ENCODE measurements at regions not wholly inside any gene's neighbourhood (a gene's known extent, or its start where the extent isn't known, plus 50 kb on each side); places are given as distances from the start of the nearest gene placed in this dataset.
A peak's percentile ranks its signal among the peaks of the same experiment; 100 is the strongest.
"Not testable (repeated sequence)": the region's sequence is repeated elsewhere in the genome, so short reads cannot be mapped to it uniquely, and the experiment has no call there.

GRCh38 chr6:121680058-121680457, 244.6 kb downstream of the GJA1 start:
- CTCF ChIA-PET: no interaction called here
- no peaks in the 10 kb centered on the region for H3K27me3 ChIP-seq (ENCODE audit: control insufficient read depth, insufficient read depth, low read length)
- DNase-seq (ENCODE audit: low read depth, low spot score) (no peak), ATAC-seq (no peak)
- no peaks in the 10 kb centered on the region for H3K9me3 ChIP-seq (ENCODE audit: control insufficient read depth, insufficient read depth, low read depth, low read length)
- intact Hi-C loops (cut with micrococcal nuclease; ENCODE audit: unreplicated experiment) (no loop called here), in situ Hi-C loops (cut with HindIII; ENCODE audit: low pct_unique_long_range_greater_than_20kb, low sequenced_read_pairs) (no loop called here)
- no peaks in the 10 kb centered on the region for H3K36me3 ChIP-seq (ENCODE audit: control insufficient read depth, insufficient read depth, low read length)
- H3K4me1 ChIP-seq (ENCODE audit: control insufficient read depth, insufficient read depth, low read length): no peaks in the 10 kb centered on the region
- BruUV-seq (replicated peaks): no TSS peak
- no peak overlapping the region for H3K27ac ChIP-seq (ENCODE audit: low read length)
- no peak overlapping the region for H3K4me3 ChIP-seq (ENCODE audit: low read depth in 2 of 2, low read length in 2 of 2)
- TF ChIP-seq REST (IDR thresholded peaks at IDR 0.05; ENCODE audit: insufficient read depth in 1 of 2, low read depth in 2 of 2, low read length in 1 of 2) (no peak), SIN3A (IDR thresholded peaks at IDR 0.05; ENCODE audit: borderline replicate concordance, insufficient read depth, low read depth, low read length) (no peak), CTCF (IDR thresholded peaks at IDR 0.05) (peak; percentile 38), POLR2AphosphoS5 (IDR thresholded peaks at IDR 0.05; ENCODE audit: low read depth, low read length) (no peak), TCF7L2 (IDR thresholded peaks at IDR 0.05; ENCODE audit: low read depth, low read length) (no peak)
- POLR2A ChIA-PET: no interaction called here

- no peak for DNase-seq (ENCODE audit: low read depth, low spot score)
- H3K27me3 ChIP-seq (ENCODE audit: control insufficient read depth, insufficient read depth, low read length): no peaks in the 10 kb centered on the region
- H3K36me3 ChIP-seq (ENCODE audit: control insufficient read depth, insufficient read depth, low read length): no peaks in the 10 kb centered on the region
- no TSS peak for BruUV-seq (replicated peaks)
- CTCF ChIA-PET: no interaction called here
- no peak overlapping the region for H3K27ac ChIP-seq (ENCODE audit: low read length)
- no peaks in the 10 kb centered on the region for H3K4me1 ChIP-seq (ENCODE audit: control insufficient read depth, insufficient read depth, low read length)
- no peak for ATAC-seq
- POLR2A ChIA-PET: no interaction called here
- H3K9me3 ChIP-seq (ENCODE audit: control insufficient read depth, insufficient read depth, low read depth, low read length): no peaks in the 10 kb centered on the region
- intact Hi-C loops (cut with micrococcal nuclease; ENCODE audit: unreplicated experiment): no loop called here
- H3K4me3 ChIP-seq (ENCODE audit: low read depth in 2 of 2, low read length in 2 of 2): no peak overlapping the region
- TF ChIP-seq TCF7L2 (IDR thresholded peaks at IDR 0.05; ENCODE audit: low read depth, low read length): no peak
- no peak for TF ChIP-seq SIN3A (IDR thresholded peaks at IDR 0.05; ENCODE audit: borderline replicate concordance, insufficient read depth, low read depth, low read length)
- no peak for TF ChIP-seq REST (IDR thresholded peaks at IDR 0.05; ENCODE audit: insufficient read depth in 1 of 2, low read depth in 2 of 2, low read length in 1 of 2)
- no peak for TF ChIP-seq CTCF (IDR thresholded peaks at IDR 0.05)
- no peak for TF ChIP-seq POLR2AphosphoS5 (IDR thresholded peaks at IDR 0.05; ENCODE audit: low read depth, low read length)
- in situ Hi-C loops (cut with HindIII; ENCODE audit: low pct_unique_long_range_greater_than_20kb, low sequenced_read_pairs): no loop called here
Measured at GRCh38 chr6:121682666-121683065, 247.2 kb downstream of the GJA1 start.

GRCh38 chr6:121685806-121686205, 250.4 kb downstream of the GJA1 start:
- BruUV-seq (replicated peaks); CTCF ChIA-PET: not testable (repeated sequence)

More at GRCh38 chr6:121685806-121686205, 250.4 kb downstream of the GJA1 start:
- DNase-seq (ENCODE audit: low read depth, low spot score); in situ Hi-C loops (cut with HindIII; ENCODE audit: low pct_unique_long_range_greater_than_20kb, low sequenced_read_pairs); H3K27ac ChIP-seq (ENCODE audit: low read length); H3K36me3 ChIP-seq (ENCODE audit: control insufficient read depth, insufficient read depth, low read length); H3K4me1 ChIP-seq (ENCODE audit: control insufficient read depth, insufficient read depth, low read length); H3K4me3 ChIP-seq (ENCODE audit: low read depth in 2 of 2, low read length in 2 of 2); POLR2A ChIA-PET; intact Hi-C loops (cut with micrococcal nuclease; ENCODE audit: unreplicated experiment); H3K27me3 ChIP-seq (ENCODE audit: control insufficient read depth, insufficient read depth, low read length); H3K9me3 ChIP-seq (ENCODE audit: control insufficient read depth, insufficient read depth, low read depth, low read length); ATAC-seq: not testable (repeated sequence)

All from Panc1 (cell line).